ENCODE measurements at regions not wholly inside any gene's neighbourhood (a gene's known extent, or its start where the extent isn't known, plus 50 kb on each side); places are given as distances from the start of the nearest gene placed in this dataset.

DNA sequence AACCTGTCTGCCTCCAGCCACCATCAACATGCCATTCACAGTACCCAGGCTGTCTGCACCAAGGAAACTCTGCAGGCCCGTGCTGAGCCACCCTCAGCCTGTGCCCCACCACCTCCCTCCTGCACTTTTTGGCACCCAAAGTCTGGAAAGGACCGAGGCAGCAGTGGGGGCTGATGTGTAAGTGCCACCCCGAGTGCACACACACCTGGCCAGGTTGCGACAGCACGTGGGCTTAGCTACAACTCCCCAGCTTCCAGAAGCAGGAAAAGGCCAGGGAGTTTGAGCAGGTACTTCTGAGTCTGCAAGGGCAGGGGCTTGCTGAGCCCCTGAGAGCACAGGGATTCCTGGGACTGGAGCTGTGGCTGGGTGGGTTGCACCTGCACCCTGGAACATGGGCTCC lies 303.3 kb upstream of the OPRM1 start:
- ATAC-seq (no peak), DNase-seq (ENCODE audit: extremely low read depth in 1 of 4, low spot score in 3 of 4) (no peak), FAIRE-seq (no peak)
- Histone ChIP-seq H3K9me1 (ENCODE audit: control insufficient read depth, insufficient read depth, low read length) (no peaks in the 10 kb centered on the region), H3K36me3 (ENCODE audit: control insufficient read depth, insufficient read depth, low read length) (no peaks in the 10 kb centered on the region), H4K20me1 (replicated peaks; ENCODE audit: control insufficient read depth, insufficient read depth, low read length) (no peaks in the 10 kb centered on the region), H3K27ac (ENCODE audit: extremely low read depth, low read depth, low read length) (no peak overlapping the region), H3K9ac (ENCODE audit: insufficient read depth in 1 of 2, low read depth in 2 of 2, low read length in 2 of 2) (no peak overlapping the region), H3K4me2 (ENCODE audit: insufficient read depth, low read length) (no peak overlapping the region), H3K4me3 (no peak overlapping the region), H3K27me3 (ENCODE audit: control insufficient read depth in 2 of 2, insufficient read depth in 2 of 2, low read length in 2 of 2) (no peaks in the 10 kb centered on the region), H3K4me1 (replicated peaks in 1 of 2; ENCODE audit: control insufficient read depth in 2 of 2, insufficient read depth in 2 of 2, low read length in 2 of 2) (no peaks in the 10 kb centered on the region), H2AFZ (ENCODE audit: low read depth, low read length) (no peak overlapping the region), H3K79me2 (ENCODE audit: control insufficient read depth, insufficient read depth, low read length) (no peaks in the 10 kb centered on the region), H3K9me3 (replicated peaks; ENCODE audit: control insufficient read depth, insufficient read depth, low read depth, low read length) (0 out of 2 replicates have a peak, but pooled peaks cover 3% of the 10 kb centered on the region)
- in situ Hi-C loops (cut with MboI) (no loop called here), intact Hi-C loops (cut with micrococcal nuclease) (no loop called here)
- WGBS (ENCODE audit: insufficient coverage, low coverage, missing lambda C conversion rate), result 3% methylated on average over 5 of the region's 5 CpGs
- BruUV-seq (replicated peaks), result no TSS peak
- CTCF ChIA-PET (ENCODE audit: low intra/inter-chr PET ratio), result no interaction called here
- TF ChIP-seq ZNF79 (CRISPR knock-in tag; IDR thresholded peaks at IDR 0.05; ENCODE audit: low read depth), result no peak
- no peak for TF ChIP-seq ZFX (CRISPR knock-in tag; IDR thresholded peaks at IDR 0.05)
- no peak for TF ChIP-seq YBX1 (IDR thresholded peaks at IDR 0.05)
- TF ChIP-seq KLF16 (IDR thresholded peaks at IDR 0.05), result no peak
- TF ChIP-seq ZKSCAN8 (CRISPR knock-in tag; IDR thresholded peaks at IDR 0.05), result no peak
- no peak for TF ChIP-seq RB1 (IDR thresholded peaks at IDR 0.05; ENCODE audit: low read depth)
- no peak for TF ChIP-seq RHOXF2B (CRISPR knock-in tag; conservative IDR thresholded peaks at IDR 0.05)
- TF ChIP-seq FOXM1 (IDR thresholded peaks at IDR 0.05; ENCODE audit: low read depth), result no peak
- TF ChIP-seq FOXM1 (CRISPR knock-in tag; IDR thresholded peaks at IDR 0.05; ENCODE audit: low read depth), result no peak
- no peak for TF ChIP-seq JUND (IDR thresholded peaks at IDR 0.05; ENCODE audit: borderline replicate concordance, low read depth, low read length)
- no peak for TF ChIP-seq JUND (tag; IDR thresholded peaks at IDR 0.05; ENCODE audit: borderline replicate concordance, low read depth, low read length)
- no peak for TF ChIP-seq ZBED1 (IDR thresholded peaks at IDR 0.05)
- TF ChIP-seq MTA3 (IDR thresholded peaks at IDR 0.05; ENCODE audit: borderline replicate concordance), result no peak
- TF ChIP-seq ZBTB1 (CRISPR knock-in tag; IDR thresholded peaks at IDR 0.05; ENCODE audit: borderline replicate concordance, low read depth), result no peak
- TF ChIP-seq RBM22 (IDR thresholded peaks at IDR 0.05; ENCODE audit: low read depth, low read length, poor library complexity, severe bottlenecking), result no peak
- TF ChIP-seq ZBTB9 (CRISPR knock-in tag; IDR thresholded peaks at IDR 0.05), result no peak
- no peak for TF ChIP-seq NR3C1 (CRISPR knock-in tag; IDR thresholded peaks at IDR 0.05)
- POLR2A ChIA-PET, result no interaction called here
